ENCODE measurements at regions not wholly inside any gene's neighbourhood (a gene's known extent, or its start where the extent isn't known, plus 50 kb on each side); places are given as distances from the start of the nearest gene placed in this dataset.

GRCh38 chr3:188052169-188053035 lies 101.6 kb upstream of the LPP start:
- TF ChIP-seq E2F4 (CRISPR knock-in tag; IDR thresholded peaks at IDR 0.05; ENCODE audit: borderline replicate concordance, low read depth) (no peak), ZNF425 (CRISPR knock-in tag; conservative IDR thresholded peaks at IDR 0.05) (no peak), AR (CRISPR knock-in tag; IDR thresholded peaks at IDR 0.05) (no peak), ZNF232 (CRISPR knock-in tag; IDR thresholded peaks at IDR 0.05) (no peak), IRF1 (CRISPR knock-in tag; IDR thresholded peaks at IDR 0.05) (no peak), E2F5 (CRISPR knock-in tag; IDR thresholded peaks at IDR 0.05) (no peak), KAT7 (CRISPR knock-in tag; IDR thresholded peaks at IDR 0.05; ENCODE audit: borderline replicate concordance) (no peak), ERG (CRISPR knock-in tag; IDR thresholded peaks at IDR 0.05) (no peak)
- TF ChIP-seq, protein P1, sequence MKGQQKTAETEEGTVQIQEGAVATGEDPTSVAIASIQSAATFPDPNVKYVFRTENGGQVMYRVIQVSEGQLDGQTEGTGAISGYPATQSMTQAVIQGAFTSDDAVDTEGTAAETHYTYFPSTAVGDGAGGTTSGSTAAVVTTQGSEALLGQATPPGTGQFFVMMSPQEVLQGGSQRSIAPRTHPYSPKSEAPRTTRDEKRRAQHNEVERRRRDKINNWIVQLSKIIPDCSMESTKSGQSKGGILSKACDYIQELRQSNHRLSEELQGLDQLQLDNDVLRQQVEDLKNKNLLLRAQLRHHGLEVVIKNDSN (CRISPR knock-in tag; IDR thresholded peaks at IDR 0.05) = no peak
- TF ChIP-seq, protein P2, sequence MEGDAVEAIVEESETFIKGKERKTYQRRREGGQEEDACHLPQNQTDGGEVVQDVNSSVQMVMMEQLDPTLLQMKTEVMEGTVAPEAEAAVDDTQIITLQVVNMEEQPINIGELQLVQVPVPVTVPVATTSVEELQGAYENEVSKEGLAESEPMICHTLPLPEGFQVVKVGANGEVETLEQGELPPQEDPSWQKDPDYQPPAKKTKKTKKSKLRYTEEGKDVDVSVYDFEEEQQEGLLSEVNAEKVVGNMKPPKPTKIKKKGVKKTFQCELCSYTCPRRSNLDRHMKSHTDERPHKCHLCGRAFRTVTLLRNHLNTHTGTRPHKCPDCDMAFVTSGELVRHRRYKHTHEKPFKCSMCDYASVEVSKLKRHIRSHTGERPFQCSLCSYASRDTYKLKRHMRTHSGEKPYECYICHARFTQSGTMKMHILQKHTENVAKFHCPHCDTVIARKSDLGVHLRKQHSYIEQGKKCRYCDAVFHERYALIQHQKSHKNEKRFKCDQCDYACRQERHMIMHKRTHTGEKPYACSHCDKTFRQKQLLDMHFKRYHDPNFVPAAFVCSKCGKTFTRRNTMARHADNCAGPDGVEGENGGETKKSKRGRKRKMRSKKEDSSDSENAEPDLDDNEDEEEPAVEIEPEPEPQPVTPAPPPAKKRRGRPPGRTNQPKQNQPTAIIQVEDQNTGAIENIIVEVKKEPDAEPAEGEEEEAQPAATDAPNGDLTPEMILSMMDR (IDR thresholded peaks at IDR 0.05) = no peak
- TF ChIP-seq, protein P3, sequence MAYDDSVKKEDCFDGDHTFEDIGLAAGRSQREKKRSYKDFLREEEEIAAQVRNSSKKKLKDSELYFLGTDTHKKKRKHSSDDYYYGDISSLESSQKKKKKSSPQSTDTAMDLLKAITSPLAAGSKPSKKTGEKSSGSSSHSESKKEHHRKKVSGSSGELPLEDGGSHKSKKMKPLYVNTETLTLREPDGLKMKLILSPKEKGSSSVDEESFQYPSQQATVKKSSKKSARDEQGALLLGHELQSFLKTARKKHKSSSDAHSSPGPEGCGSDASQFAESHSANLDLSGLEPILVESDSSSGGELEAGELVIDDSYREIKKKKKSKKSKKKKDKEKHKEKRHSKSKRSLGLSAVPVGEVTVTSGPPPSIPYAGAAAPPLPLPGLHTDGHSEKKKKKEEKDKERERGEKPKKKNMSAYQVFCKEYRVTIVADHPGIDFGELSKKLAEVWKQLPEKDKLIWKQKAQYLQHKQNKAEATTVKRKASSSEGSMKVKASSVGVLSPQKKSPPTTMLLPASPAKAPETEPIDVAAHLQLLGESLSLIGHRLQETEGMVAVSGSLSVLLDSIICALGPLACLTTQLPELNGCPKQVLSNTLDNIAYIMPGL (CRISPR knock-in tag; IDR thresholded peaks at IDR 0.05) = no peak

Data from WTC11 (cell line).